ENCODE measurements at regions not wholly inside any gene's neighbourhood (a gene's known extent, or its start where the extent isn't known, plus 50 kb on each side); places are given as distances from the start of the nearest gene placed in this dataset.

DNA sequence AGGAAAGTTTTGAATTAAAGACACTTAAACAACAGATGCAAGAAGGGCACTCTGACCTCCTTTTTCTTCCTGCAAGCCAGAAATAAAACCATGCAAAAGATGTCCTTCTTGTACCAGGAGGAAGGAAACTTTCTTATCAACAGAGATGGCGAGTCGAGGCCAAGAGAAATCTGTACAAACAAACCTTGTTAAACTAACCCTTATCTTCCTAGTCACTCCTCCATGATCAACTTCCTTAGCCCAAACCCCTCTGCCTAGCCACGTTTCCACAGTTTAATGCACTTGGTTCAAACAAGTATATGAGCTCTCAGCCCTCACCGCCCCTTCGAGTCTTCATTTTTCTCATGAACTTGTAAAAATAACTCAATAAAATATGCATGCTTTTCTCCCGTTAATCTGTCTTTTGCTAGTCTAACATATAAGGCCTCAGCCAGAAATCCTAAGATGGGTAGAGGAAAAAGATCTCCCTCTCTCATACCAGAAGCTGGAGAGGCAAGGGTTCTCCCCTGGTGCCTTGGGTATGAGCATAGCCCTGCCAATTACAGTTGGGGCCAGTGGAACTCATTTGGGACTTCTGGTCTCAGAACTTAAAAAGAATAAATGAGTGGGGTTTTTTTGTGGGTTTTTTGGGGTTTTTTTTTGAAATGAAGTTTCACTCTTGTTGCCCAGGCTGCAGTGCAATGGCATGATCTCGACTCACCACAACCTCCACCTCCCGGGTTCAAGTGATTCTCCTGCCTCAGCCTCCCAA, 141.7 kb upstream of the SOD1 start:
- no peaks in the 10 kb centered on the region for H3K9me1 ChIP-seq (replicated peaks; ENCODE audit: control insufficient read depth, extremely low read depth, insufficient read depth, low read length)
- no peak overlapping the region for H2AFZ ChIP-seq (ENCODE audit: low read depth, low read length)
- no peak overlapping the region for H3K9ac ChIP-seq (replicated peaks; ENCODE audit: extremely low read depth, insufficient read depth, low read length)
- H3K36me3 ChIP-seq (ENCODE audit: control insufficient read depth in 2 of 2, extremely low read depth in 1 of 2, insufficient read depth in 2 of 2, low read length in 2 of 2), result no peaks in the 10 kb centered on the region
- no peaks in the 10 kb centered on the region for H3K4me1 ChIP-seq (ENCODE audit: control insufficient read depth, extremely low read depth, insufficient read depth, low read length)
- no peak for TF ChIP-seq CTCF (IDR thresholded peaks at IDR 0.05; ENCODE audit: extremely low read depth in 1 of 2, insufficient read depth in 1 of 2, low read depth in 1 of 2, low read length in 2 of 2)
- no peak for TF ChIP-seq EZH2 (IDR thresholded peaks at IDR 0.05; ENCODE audit: borderline replicate concordance, low read depth, low read length, severe bottlenecking)
- no peak for TF ChIP-seq FOS (IDR thresholded peaks at IDR 0.05; ENCODE audit: borderline replicate concordance, insufficient read depth, low read length)
- no peak for TF ChIP-seq MYC (IDR thresholded peaks at IDR 0.05; ENCODE audit: low read depth, low read length)
- TF ChIP-seq POLR2A (IDR thresholded peaks at IDR 0.05; ENCODE audit: low read depth, low read length), result no peak
- TF ChIP-seq JUN (IDR thresholded peaks at IDR 0.05; ENCODE audit: borderline replicate concordance, insufficient read depth, insufficient read length, low read depth), result no peak
- TF ChIP-seq GATA2 (IDR thresholded peaks at IDR 0.05; ENCODE audit: insufficient read depth, insufficient read length, low read depth, low read length), result no peak
- no peak for TF ChIP-seq POLR2AphosphoS5 (IDR thresholded peaks at IDR 0.05; ENCODE audit: insufficient read depth, low read depth, low read length)
- no peak for TF ChIP-seq MAX (IDR thresholded peaks at IDR 0.05; ENCODE audit: insufficient read depth, insufficient read length)
- intact Hi-C loops (cut with micrococcal nuclease), result no loop called here
- DNase-seq (ENCODE audit: low read depth, low spot score) (no peak), FAIRE-seq (no peak)
- H3K4me3 ChIP-seq (replicated peaks in 1 of 3; ENCODE audit: insufficient read depth in 1 of 3, low read depth in 1 of 3, low read length in 3 of 3), result no peak overlapping the region
- dilution Hi-C loops (cut with MboI; ENCODE audit: extremely low pct_ligation_motif_present, low sequenced_read_pairs), result no loop called here
- H3K27me3 ChIP-seq (ENCODE audit: control insufficient read depth in 2 of 2, insufficient read depth in 2 of 2, low read length in 2 of 2), result no peaks in the 10 kb centered on the region
- no peaks in the 10 kb centered on the region for H4K20me1 ChIP-seq (replicated peaks; ENCODE audit: control insufficient read depth, extremely low read depth, insufficient read depth, low read length)
- H3K27ac ChIP-seq (ENCODE audit: insufficient read depth, low read depth, low read length), result no peak overlapping the region
- ChIA-PET POLR2A (no interaction called here), CTCF (no interaction called here)
- BruUV-seq (replicated peaks), result no TSS peak
- H3K9me3 ChIP-seq (replicated peaks; ENCODE audit: control insufficient read depth, insufficient read depth, low read length), result no peaks in the 10 kb centered on the region
- no peaks in the 10 kb centered on the region for H3K79me2 ChIP-seq (ENCODE audit: control insufficient read depth, insufficient read depth, low read length)
- no peak overlapping the region for H3K4me2 ChIP-seq (ENCODE audit: insufficient read depth, low read length)
